ENCODE measurements at regions not wholly inside any gene's neighbourhood (a gene's known extent, or its start where the extent isn't known, plus 50 kb on each side); places are given as distances from the start of the nearest gene placed in this dataset.

GRCh38 chr16:20178297-20178696 is 104.6 kb upstream of the GPR139 start:
- Histone ChIP-seq H4K5ac (ENCODE audit: low read depth, low read length) (no peak overlapping the region), H3K4me2 (ENCODE audit: low read depth, low read length) (no peak overlapping the region), H3K9ac (ENCODE audit: low read depth, low read length) (no peak overlapping the region), H3K56ac (ENCODE audit: extremely low read depth, insufficient read depth, low read length) (no peak overlapping the region), H3K27me3 (ENCODE audit: control insufficient read depth, insufficient read depth, low read length) (no peaks in the 10 kb centered on the region), H2AFZ (replicated peaks; ENCODE audit: low read length, poor library complexity) (no peak overlapping the region), H3K27ac (ENCODE audit: insufficient read depth, low read length) (no peak overlapping the region), H3K18ac (ENCODE audit: low read depth, low read length) (no peak overlapping the region), H3K23ac (ENCODE audit: low read depth, low read length) (no peak overlapping the region), H3K4me1 (ENCODE audit: control insufficient read depth, insufficient read depth, low read length) (no peaks in the 10 kb centered on the region), H3K9me3 (ENCODE audit: control insufficient read depth, insufficient read depth, low read length) (peaks cover 14% of the 10 kb centered on the region; the same call in 1 of the 2 replicates), H4K91ac (ENCODE audit: insufficient read depth, low read depth, low read length) (no peak overlapping the region), H2BK15ac (ENCODE audit: low read depth, low read length) (no peak overlapping the region), H2BK120ac (ENCODE audit: low read depth, low read length) (no peak overlapping the region), H2AK9ac (replicated peaks; ENCODE audit: low read depth, low read length, poor library complexity) (no peak overlapping the region), H2BK5ac (ENCODE audit: low read depth, low read length, poor library complexity, severe bottlenecking) (no peak overlapping the region), H3K9me1 (ENCODE audit: insufficient read depth, low read length) (no peaks in the 10 kb centered on the region), H3K4me3 (ENCODE audit: insufficient read depth, low read depth, low read length) (no peak overlapping the region), H4K20me1 (ENCODE audit: insufficient read depth, low read length) (no peaks in the 10 kb centered on the region), H3K4ac (ENCODE audit: low read depth, low read length) (no peak overlapping the region), H3K14ac (replicated peaks; ENCODE audit: low read depth, low read length) (no peak overlapping the region), H3K36me3 (ENCODE audit: control insufficient read depth, insufficient read depth, low read length) (no peaks in the 10 kb centered on the region), H3K79me1 (ENCODE audit: low read depth in 1 of 2, low read length in 2 of 2) (no peaks in the 10 kb centered on the region), H2BK20ac (ENCODE audit: low read depth, low read length) (no peak overlapping the region), H4K8ac (ENCODE audit: low read depth in 2 of 2, low read length in 2 of 2) (no peak overlapping the region), H2AK5ac (ENCODE audit: low read depth, low read length) (no peak overlapping the region)
- BruUV-seq (replicated peaks), result no TSS peak
- in situ Hi-C loops (cut with MboI; ENCODE audit: low sequenced_read_pairs), result no loop called here
- dilution Hi-C loops (cut with HindIII; ENCODE audit: low sequenced_read_pairs, unreplicated experiment), result no loop called here
- intact Hi-C loops (cut with micrococcal nuclease), result no loop called here
- ChIA-PET CTCF (no interaction called here), POLR2A (ENCODE audit: unreplicated experiment) (no interaction called here)
- TF ChIP-seq RFX5 (IDR thresholded peaks at IDR 0.05; ENCODE audit: low read depth, low read length), result no peak
- TF ChIP-seq USF2 (IDR thresholded peaks at IDR 0.05; ENCODE audit: low read depth, low read length), result no peak
- TF ChIP-seq MAFK (IDR thresholded peaks at IDR 0.05; ENCODE audit: low read depth, low read length), result no peak
- DNase-seq (no peak), ATAC-seq (ENCODE audit: low read depth) (no peak)
- 33% methylated on average over 2 of the region's 5 CpGs; no CpG with 5 or more reads in 1 of the 2 experiments for WGBS, 2 experiments (ENCODE audit: extremely low coverage in 2 of 2, insufficient read length in 1 of 2)

Data from IMR-90 (cell line).